Smooth muscle cell (in vitro differentiated cells): ENCODE measurements at regions not wholly inside any gene's neighbourhood (a gene's known extent, or its start where the extent isn't known, plus 50 kb on each side); places are given as distances from the start of the nearest gene placed in this dataset.
"Not testable (repeated sequence)": the region's sequence is repeated elsewhere in the genome, so short reads cannot be mapped to it uniquely, and the experiment has no call there.

Source experiments
- DNase-seq: peaks from one replicate; lab custom pipeline; 2025; ENCODE audit not compliant: unreplicated experiment; lab: John Stamatoyannopoulos, UW
- H2AFZ ChIP-seq: fragments of 200-600 bp; sonication (generic); 2 replicates; pipeline ENCODE4 v1.6.0; 2016; ENCODE audit warnings: antibody characterized with exemption, low read depth, mild to moderate bottlenecking
- H3F3A ChIP-seq: fragments of 200-600 bp; sonication (generic); 2 replicates; pipeline ENCODE4 v1.6.0; 2017; ENCODE audit warnings: antibody characterized with exemption, low read depth
- H3K27ac ChIP-seq: fragments of 200-600 bp; sonication (generic); 2 replicates; pipeline ENCODE4 v1.5.1; 2016; ENCODE audit warnings: low read depth, mild to moderate bottlenecking
- H3K27me3 ChIP-seq: fragments of 200-600 bp; sonication (generic); 2 replicates; pipeline ENCODE4 v1.6.1; 2016; ENCODE audit warnings: low read depth, mild to moderate bottlenecking
- H3K36me3 ChIP-seq: fragments of 200-600 bp; sonication (generic); 2 replicates; pipeline ENCODE4 v1.5.1; 2016; ENCODE audit warnings: low read depth
- H3K4me1 ChIP-seq: fragments of 200-600 bp; sonication (generic); 2 replicates; pipeline ENCODE4 v1.5.1; 2016; ENCODE audit warnings: low read depth
- H3K4me2 ChIP-seq: fragments of 200-600 bp; sonication (generic); 2 replicates; pipeline ENCODE4 v1.6.0; 2016; ENCODE audit warnings: mild to moderate bottlenecking
- H3K4me3 ChIP-seq: fragments of 200-600 bp; sonication (generic); 2 replicates; pipeline ENCODE4 v1.5.1; 2016; ENCODE audit warnings: mild to moderate bottlenecking
- H3K79me2 ChIP-seq: fragments of 200-600 bp; sonication (generic); 2 replicates; pipeline ENCODE4 v1.6.0; 2016; ENCODE audit warnings: low read depth, mild to moderate bottlenecking
- H3K9ac ChIP-seq: fragments of 200-600 bp; sonication (generic); 2 replicates; pipeline ENCODE4 v1.6.0; 2016; ENCODE audit warnings: low read depth
- H3K9me3 ChIP-seq: fragments of 200-600 bp; sonication (generic); replicated peaks from 2 replicates; pipeline ENCODE4 v1.5.1; 2016; ENCODE audit warnings: low read depth
- H4K20me1 ChIP-seq: fragments of 200-600 bp; sonication (generic); 2 replicates; pipeline ENCODE4 v1.6.0; 2016; ENCODE audit warnings: low read depth
- CTCF ChIP-seq: fragments of 200-600 bp; sonication (generic); IDR thresholded peaks from 2 replicates; pipeline ENCODE4 v1.5.1; 2017; ENCODE audit warnings: borderline replicate concordance, mild to moderate bottlenecking, antibody characterized with exemption; ENCODE audit not compliant: insufficient read depth, poor library complexity, severe bottlenecking
- WGBS: methylation state at CpG from one replicate; pipeline ENCODE4 v1.1.7; 2016; ENCODE audit warnings: low lambda C conversion rate; 5-methylcytosine and 5-hydroxymethylcytosine counted together

GRCh38 chr7:142642316-142642715 is 107.0 kb upstream of the PRSS1 start:
- H3K27ac ChIP-seq: no peak overlapping the region
- H3K4me1 ChIP-seq: no peaks in the 10 kb centered on the region
- no peaks in the 10 kb centered on the region for H3K79me2 ChIP-seq
- no peak overlapping the region for H2AFZ ChIP-seq
- peaks cover 41% of the 10 kb centered on the region for H3K27me3 ChIP-seq
- no peaks in the 10 kb centered on the region for H3F3A ChIP-seq
- H3K4me2 ChIP-seq: no peak overlapping the region
- no peaks in the 10 kb centered on the region for H4K20me1 ChIP-seq
- H3K4me3 ChIP-seq: no peak overlapping the region
- H3K9ac ChIP-seq: no peak overlapping the region
- TF ChIP-seq CTCF: no peak
- no peaks in the 10 kb centered on the region for H3K9me3 ChIP-seq
- H3K36me3 ChIP-seq: no peaks in the 10 kb centered on the region
- DNase-seq: no peak

DNA sequence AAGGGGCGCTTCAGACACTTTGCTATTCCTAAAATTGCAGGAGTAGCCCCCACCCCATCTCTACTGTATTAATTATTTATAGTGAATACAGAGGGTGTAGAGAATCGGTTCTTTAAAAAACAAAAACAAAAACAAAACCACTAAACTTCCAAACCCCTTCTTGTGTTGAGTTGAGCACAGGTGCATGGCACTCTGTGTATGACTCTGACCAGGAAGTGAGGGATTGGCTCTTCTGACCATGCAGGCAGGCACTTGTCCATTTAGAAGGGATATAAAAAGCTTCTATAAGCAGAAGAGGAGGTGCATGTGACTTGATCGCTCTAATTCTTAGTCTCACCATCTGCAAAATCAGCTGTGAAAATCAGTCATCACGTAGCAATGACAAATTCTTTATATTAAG is 108.0 kb upstream of the PRSS1 start:
- peaks cover 38% of the 10 kb centered on the region for H3K27me3 ChIP-seq
- not testable (repeated sequence) for H3K27ac ChIP-seq, H3K36me3 ChIP-seq, H3K79me2 ChIP-seq, DNase-seq, H3F3A ChIP-seq, H3K4me2 ChIP-seq, H3K9ac ChIP-seq, H4K20me1 ChIP-seq, H3K4me1 ChIP-seq, H3K9me3 ChIP-seq, H3K4me3 ChIP-seq, H2AFZ ChIP-seq
- 93% methylated on average over 4 of the region's 4 CpGs for whole genome bisulfite sequencing

- Histone ChIP-seq H3K27me3 (peaks cover 20% of the 10 kb centered on the region), H3F3A (no peaks in the 10 kb centered on the region), H4K20me1 (no peaks in the 10 kb centered on the region), H2AFZ (no peak overlapping the region), H3K79me2 (no peaks in the 10 kb centered on the region), H3K9ac (no peak overlapping the region), H3K27ac (no peak overlapping the region), H3K4me1 (no peaks in the 10 kb centered on the region), H3K36me3 (no peaks in the 10 kb centered on the region), H3K9me3 (no peaks in the 10 kb centered on the region), H3K4me2 (no peak overlapping the region), H3K4me3 (no peak overlapping the region)
- 90% methylated on average over 4 of the region's 4 CpGs for WGBS
- TF ChIP-seq CTCF: no peak
- no peak for DNase-seq
Observed at GRCh38 chr7:142638581-142638980, 110.7 kb upstream of the PRSS1 start.

DNA sequence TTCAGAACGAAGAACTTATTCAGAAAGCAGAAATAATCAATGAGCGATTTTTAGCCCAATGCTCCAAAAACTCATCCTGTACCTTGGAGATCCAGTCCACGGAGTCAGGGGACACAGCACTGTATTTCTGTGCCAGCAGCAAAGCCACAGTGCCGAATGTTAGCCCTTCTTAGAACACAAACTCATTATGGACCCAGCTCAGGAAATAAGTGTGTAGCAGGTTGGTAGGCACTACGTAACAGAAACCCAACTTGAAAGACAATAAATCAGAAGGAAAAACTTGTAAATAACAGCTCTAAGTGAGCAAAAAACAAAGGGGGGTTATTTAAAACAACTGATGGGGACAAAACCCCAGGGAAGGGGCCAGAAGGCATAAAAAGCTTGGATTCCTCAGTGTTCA is 112.0 kb upstream of the PRSS1 start:
- H3K4me2 ChIP-seq: no peak overlapping the region
- no peak overlapping the region for H3K9ac ChIP-seq
- no peaks in the 10 kb centered on the region for H3K79me2 ChIP-seq
- no peaks in the 10 kb centered on the region for H4K20me1 ChIP-seq
- no peaks in the 10 kb centered on the region for H3K4me1 ChIP-seq
- H2AFZ ChIP-seq: no peak overlapping the region
- H3F3A ChIP-seq: no peaks in the 10 kb centered on the region
- H3K9me3 ChIP-seq: no peaks in the 10 kb centered on the region
- no peak for TF ChIP-seq CTCF
- H3K27ac ChIP-seq: no peak overlapping the region
- H3K36me3 ChIP-seq: no peaks in the 10 kb centered on the region
- no peak overlapping the region for H3K4me3 ChIP-seq
- no peak for DNase-seq
- peaks cover 13% of the 10 kb centered on the region for H3K27me3 ChIP-seq
- WGBS: 70% methylated on average over 5 of the region's 5 CpGs
